ENCODE measurements at regions not wholly inside any gene's neighbourhood (a gene's known extent, or its start where the extent isn't known, plus 50 kb on each side); places are given as distances from the start of the nearest gene placed in this dataset.

- TF ChIP-seq, protein P1, sequence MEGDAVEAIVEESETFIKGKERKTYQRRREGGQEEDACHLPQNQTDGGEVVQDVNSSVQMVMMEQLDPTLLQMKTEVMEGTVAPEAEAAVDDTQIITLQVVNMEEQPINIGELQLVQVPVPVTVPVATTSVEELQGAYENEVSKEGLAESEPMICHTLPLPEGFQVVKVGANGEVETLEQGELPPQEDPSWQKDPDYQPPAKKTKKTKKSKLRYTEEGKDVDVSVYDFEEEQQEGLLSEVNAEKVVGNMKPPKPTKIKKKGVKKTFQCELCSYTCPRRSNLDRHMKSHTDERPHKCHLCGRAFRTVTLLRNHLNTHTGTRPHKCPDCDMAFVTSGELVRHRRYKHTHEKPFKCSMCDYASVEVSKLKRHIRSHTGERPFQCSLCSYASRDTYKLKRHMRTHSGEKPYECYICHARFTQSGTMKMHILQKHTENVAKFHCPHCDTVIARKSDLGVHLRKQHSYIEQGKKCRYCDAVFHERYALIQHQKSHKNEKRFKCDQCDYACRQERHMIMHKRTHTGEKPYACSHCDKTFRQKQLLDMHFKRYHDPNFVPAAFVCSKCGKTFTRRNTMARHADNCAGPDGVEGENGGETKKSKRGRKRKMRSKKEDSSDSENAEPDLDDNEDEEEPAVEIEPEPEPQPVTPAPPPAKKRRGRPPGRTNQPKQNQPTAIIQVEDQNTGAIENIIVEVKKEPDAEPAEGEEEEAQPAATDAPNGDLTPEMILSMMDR (IDR thresholded peaks at IDR 0.05; ENCODE audit: insufficient read depth, low read depth, low read length): no peak
- TF ChIP-seq EZH2 (IDR thresholded peaks at IDR 0.05; ENCODE audit: insufficient read depth, low read length): no peak
Measured at GRCh38 chr5:20291766-20292165, 303.8 kb upstream of the CDH18 start.
